Stimulated activated CD8-positive, alpha-beta memory T cell treated with anti-CD3 and anti-CD28 coated beads, Interleukin-4, amount 100 ng/mL, for 24 hours (primary cell): ENCODE measurements at regions not wholly inside any gene's neighbourhood (a gene's known extent, or its start where the extent isn't known, plus 50 kb on each side); places are given as distances from the start of the nearest gene placed in this dataset.

Source experiments
- DNase-seq: peaks from one replicate; pipeline ENCODE4 v3.0.0-alpha.2; 2020; ENCODE audit warnings: low read depth

- DNase-seq: no peak
Observed at GRCh38 chr2:204434660-204435462, 110.4 kb upstream of the PARD3B start.

- no peak for DNase-seq
Observed at GRCh38 chr2:204436230-204436629, 109.0 kb upstream of the PARD3B start.

- DNase-seq: no peak
Observed at GRCh38 chr2:204437408-204437807, 107.9 kb upstream of the PARD3B start.

- no peak for DNase-seq
Observed at GRCh38 chr2:204437815-204438756, 107.2 kb upstream of the PARD3B start.

DNA sequence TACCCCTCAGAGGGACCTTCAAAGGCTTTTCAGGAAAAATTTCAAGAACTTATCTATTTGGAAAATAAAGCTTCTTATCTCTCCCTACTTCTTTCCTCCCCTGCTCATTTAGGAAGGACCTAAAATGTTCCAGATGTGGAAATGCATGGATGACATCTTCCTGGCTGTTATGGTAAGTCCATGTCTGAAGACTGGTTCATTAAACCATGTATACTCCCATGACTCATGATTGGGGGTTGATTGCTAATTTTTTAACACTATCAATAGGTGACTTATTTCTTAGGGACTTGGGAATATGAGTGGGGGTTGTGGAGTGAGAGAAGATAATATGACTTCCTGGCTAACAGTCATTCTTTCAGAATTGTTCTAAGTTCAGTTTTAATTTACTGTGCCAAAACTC is 104.0 kb upstream of the PARD3B start:
- DNase-seq: no peak

DNA sequence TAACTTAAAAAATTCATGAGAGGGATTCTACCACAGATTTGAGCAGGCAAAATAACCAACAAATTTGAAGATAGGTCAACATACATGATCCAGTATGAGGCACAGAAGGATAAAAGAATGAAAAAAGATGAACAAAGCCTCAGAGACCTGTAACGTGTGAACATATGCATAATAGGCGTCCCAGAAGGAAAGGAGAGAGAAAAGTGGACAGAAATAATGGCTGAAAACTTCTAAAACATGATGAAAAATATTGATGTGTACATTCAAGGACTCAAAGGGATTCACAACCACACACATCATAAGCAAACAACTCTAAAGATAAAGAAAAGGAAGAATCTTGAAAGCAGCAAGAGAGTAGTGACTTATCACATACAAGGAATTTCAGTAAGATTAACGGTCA is 100.1 kb upstream of the PARD3B start:
- DNase-seq: no peak

DNA sequence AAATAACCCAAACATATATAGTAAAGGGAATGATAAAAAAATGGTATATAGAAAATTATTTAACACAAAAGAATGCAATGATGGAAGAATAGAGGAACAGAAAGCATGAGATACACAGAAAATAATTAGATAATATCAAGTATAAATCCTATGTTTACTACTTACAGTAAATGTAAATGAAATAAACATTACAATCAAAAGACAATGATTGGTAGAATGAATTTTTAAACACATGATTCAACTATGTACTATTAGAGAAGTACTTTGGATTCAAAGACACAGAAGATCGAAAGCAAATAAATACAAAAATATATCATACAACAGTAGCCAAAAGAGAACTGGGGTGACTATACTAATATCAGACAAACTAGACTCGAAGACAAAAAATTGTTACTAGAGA is 97.6 kb upstream of the PARD3B start:
- no peak for DNase-seq

GRCh38 chr2:204449977-204450376 is 95.3 kb upstream of the PARD3B start:
- DNase-seq: no peak

- no peak for DNase-seq
Observed at GRCh38 chr2:204451766-204452165, 93.5 kb upstream of the PARD3B start.

- DNase-seq: no peak
Observed at GRCh38 chr2:204452464-204453023, 92.7 kb upstream of the PARD3B start.

DNA sequence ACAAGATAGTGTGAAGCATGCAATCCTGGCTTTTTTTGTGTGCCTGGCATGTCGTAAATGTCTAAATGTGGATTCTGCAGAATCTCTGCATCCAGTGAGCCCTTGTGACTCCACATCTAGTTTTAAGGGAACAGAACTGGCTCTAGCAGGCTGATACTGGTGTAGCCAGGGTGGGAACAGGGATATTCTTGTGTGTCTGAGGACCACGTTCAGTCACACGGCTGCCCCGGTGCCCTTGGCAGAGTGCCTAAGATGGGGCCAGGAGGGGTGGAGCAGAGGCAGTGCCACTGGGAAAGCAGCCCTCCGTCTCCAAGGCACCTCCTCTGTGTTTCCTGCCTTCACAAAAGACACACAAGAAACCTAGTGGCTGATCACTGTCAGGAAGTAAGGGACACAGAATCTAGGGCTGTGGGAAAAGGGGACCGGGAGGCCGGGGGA is 91.5 kb upstream of the PARD3B start:
- no peak for DNase-seq

GRCh38 chr2:204454672-204455380 is 90.4 kb upstream of the PARD3B start:
- no peak for DNase-seq

DNA sequence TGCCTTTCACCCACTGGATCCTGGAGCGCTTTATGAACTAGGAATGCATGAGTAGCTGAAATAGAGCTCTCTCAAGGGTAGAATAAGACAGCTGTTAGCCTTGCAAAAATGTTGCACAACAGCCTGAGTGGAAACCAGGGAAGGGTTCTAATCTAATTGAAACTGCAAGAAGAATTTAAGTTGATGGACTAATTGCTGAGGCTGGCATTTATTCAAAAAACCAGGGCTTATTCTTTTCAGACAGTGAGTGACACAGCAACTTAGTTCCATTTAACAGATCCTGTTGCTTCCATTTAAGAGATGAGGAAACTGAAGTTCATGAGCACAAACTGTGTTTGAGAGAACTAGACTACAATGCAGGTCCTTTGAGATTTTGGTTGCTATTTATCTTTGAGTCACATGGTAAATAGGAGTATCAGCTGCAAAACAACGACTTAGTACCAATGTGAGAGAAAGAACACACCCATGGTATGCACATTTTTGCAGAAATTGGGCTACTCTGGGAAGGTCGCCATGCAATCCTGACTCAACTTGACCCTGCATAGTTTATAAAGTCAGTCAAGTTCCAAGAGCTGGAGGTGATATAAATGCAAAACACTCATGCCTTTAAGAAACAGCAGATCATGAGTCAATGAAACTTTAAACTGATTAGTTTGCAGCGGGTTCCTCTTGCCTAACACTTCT is 76.4 kb upstream of the PARD3B start:
- no peak for DNase-seq

DNA sequence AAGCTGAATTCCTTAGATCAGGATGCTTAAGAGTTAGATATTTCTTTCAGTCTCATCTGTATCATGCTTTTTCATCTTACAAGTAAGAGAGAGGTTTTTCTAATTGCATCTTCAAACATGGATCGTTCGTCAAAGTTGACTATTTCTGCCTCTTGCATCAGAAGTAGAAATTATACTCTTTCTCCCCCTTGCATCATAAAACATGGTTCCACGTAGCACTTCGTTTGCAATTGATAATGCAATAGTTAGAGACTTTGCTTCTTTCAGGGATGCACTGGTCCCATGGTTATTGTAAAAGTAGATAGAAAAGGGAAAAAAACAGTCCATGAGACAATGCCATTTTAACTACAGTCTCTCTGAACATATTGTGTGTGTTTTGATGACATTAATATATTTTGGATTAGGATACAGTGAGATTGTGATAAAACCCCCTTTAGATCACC is 75.1 kb upstream of the PARD3B start:
- no peak for DNase-seq

DNA sequence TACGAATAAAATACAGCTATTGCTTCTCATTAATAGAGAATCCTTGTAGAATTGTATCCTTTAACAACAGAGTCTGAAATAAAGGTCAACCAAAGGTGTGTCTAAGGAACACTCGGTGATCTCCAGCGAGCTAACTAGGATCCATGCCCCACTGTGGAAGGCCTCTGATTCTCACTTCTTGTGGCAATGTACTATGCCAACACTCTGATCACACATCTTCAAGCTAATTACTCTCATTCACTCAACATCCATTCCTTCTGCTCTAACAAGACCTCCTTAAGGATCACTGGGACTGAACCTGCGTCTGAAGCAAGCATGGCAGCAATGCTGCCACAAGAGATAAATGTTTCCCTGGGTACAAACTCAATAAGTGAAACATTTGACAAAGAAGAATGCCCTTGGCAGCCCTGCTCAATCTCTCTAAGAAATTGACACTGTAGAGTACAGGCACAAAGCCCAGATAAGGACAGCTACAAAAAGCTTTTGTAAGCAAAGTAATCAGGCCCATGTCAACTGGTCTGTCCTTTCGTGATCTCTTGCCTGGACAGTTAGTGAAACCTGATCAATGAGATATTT is 74.6 kb upstream of the PARD3B start:
- no peak for DNase-seq

DNA sequence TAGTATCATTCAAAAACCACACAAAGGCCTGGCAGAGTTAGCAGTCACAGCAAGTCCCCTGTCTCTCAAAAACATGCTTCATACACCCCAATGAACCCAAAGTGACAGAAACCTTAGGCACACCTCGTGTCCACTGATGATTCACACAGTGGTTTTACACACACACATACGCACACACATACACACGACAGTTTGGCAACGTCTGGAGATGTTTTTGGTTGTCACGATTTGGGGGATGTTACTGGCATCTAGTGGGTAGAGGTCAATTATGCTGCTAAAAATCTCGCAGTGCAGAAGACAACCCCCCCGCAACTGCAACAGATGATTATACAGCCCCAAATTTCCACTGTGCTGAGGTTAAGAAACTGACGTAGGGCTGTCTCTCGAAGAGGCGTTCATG is 72.9 kb upstream of the PARD3B start:
- DNase-seq: no peak

GRCh38 chr2:204473224-204473623 is 72.1 kb upstream of the PARD3B start:
- DNase-seq: no peak

DNA sequence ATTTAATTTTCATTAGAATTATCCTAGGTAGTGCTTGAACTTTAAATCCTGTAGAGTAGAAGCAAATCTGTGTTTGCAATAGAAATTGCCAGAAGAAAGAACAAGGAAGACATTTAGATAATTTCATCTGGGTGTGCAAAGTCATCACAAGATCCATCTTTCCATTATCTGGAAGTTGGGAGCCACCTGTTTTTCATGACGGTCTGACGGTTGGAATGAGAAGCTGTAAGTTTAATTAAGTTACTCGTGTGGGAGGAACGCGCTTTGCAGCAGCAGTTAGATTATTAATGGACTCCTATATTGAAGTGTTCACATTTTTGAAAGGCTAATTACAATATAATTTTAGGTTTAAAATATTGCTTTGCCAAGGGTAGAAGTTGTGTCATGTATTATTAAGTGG is 69.9 kb upstream of the PARD3B start:
- DNase-seq: no peak

DNA sequence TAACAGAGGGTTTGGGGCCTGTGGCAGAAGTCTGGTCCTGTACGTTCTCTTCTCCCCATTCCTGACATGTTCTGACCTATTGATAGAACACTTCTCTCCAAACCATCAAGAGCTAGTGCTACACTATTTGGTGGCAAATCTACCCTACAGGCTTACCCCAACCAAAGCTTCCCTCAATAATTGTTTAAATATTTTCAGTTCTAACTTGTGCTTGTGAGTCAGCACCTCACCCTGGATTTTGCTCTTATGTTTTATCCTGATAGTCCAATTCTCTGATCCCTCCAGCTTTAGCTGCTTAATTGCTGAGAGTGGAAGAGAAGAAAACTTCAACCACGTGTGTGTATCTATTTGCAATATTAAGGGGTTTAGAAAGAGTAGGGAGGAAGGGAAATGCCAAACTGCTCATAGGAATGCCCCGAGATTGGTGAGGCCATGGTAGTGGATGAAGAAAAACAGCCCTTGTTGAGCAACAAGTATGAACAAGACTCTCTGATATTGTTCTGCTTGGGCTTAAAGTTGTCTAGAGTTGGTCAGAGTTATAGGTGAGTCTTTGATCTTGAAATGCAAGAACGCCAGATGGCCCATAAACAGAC is 67.8 kb upstream of the PARD3B start:
- DNase-seq: no peak

- DNase-seq: no peak
Observed at GRCh38 chr2:204479557-204479956, 65.7 kb upstream of the PARD3B start.

DNA sequence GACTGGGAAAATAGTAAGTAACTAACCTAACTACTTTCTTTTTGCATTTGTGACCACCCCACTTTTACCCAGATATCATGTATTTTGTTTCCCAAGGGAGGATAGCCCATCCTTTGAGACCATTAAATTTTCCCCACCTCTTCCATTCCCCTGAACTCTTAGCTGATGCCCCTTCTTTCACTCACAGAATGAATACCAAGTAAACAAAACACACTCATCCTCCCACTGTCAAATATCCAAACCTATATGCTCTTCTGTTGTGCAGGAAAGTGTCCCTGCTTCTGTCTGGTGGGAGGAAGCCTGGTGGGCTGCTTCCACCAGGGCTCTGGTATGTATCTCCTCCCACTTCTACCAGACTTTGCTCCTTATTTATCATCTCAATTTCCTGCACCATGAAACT is 64.6 kb upstream of the PARD3B start:
- DNase-seq: no peak
